OCI-LY7 (cell line): ENCODE measurements at regions not wholly inside any gene's neighbourhood (a gene's known extent, or its start where the extent isn't known, plus 50 kb on each side); places are given as distances from the start of the nearest gene placed in this dataset.

ENCODE experiments used
- BruUV-seq: library from RNA; stranded (reverse); fragments of 400-500 nt; replicated peaks from 2 replicates; lab custom pipeline; 2021; lab: Mats Ljungman, UMichigan
- CTCF ChIA-PET: fragments of 300-600 bp; sonication (Branson Sonifier 250); formaldehyde crosslinking; loops from one replicate; lab custom pipeline; 2022; ENCODE audit warnings: antibody characterized with exemption; ENCODE audit not compliant: unreplicated experiment; lab: Charles Lee
- POLR2A ChIA-PET: fragments of 300-600 bp; sonication (Branson Sonifier 250); formaldehyde crosslinking; loops from one replicate; lab custom pipeline; 2022; ENCODE audit warnings: antibody characterized with exemption; lab: Charles Lee
- DNase-seq: peaks from one replicate; pipeline ENCODE4 v3.0.0-alpha.2; 2015; ENCODE audit warnings: low spot score
- H2AFZ ChIP-seq: fragments of 200-600 bp; sonication (generic), shearing (Covaris generic); 2 replicates; pipeline ENCODE4 v1.6.1; 2014; ENCODE audit warnings: mild to moderate bottlenecking, antibody characterized with exemption, low read length, moderate library complexity
- H3K27ac ChIP-seq: fragments of 200-600 bp; sonication (generic); 2 replicates; pipeline ENCODE4 v1.5.1; 2014; ENCODE audit warnings: mixed run types, low read depth, mild to moderate bottlenecking, moderate library complexity, low read length, inconsistent platforms; ENCODE audit not compliant: poor library complexity, severe bottlenecking
- H3K36me3 ChIP-seq: fragments of 200-600 bp; sonication (generic); 2 replicates; pipeline ENCODE4 v1.6.1; 2014; ENCODE audit warnings: mild to moderate bottlenecking, antibody characterized with exemption, low read length, moderate library complexity, mixed read lengths; ENCODE audit not compliant: insufficient read depth
- H3K4me1 ChIP-seq: fragments of 200-600 bp; sonication (generic); 2 replicates; pipeline ENCODE4 v1.5.1; 2014; ENCODE audit warnings: mild to moderate bottlenecking, low read length; ENCODE audit not compliant: insufficient read depth, poor library complexity, severe bottlenecking
- H3K4me2 ChIP-seq: fragments of 200-600 bp; sonication (generic); 2 replicates; pipeline ENCODE4 v1.6.1; 2014; ENCODE audit warnings: mild to moderate bottlenecking, low read length
- H3K4me3 ChIP-seq: fragments of 200-600 bp; sonication (generic); 2 replicates; pipeline ENCODE4 v1.5.1; 2014; ENCODE audit warnings: mild to moderate bottlenecking, low read depth, low read length; ENCODE audit not compliant: poor library complexity, severe bottlenecking
- H3K79me2 ChIP-seq: fragments of 200-600 bp; sonication (generic); 2 replicates; pipeline ENCODE4 v1.6.1; 2016; ENCODE audit warnings: low read depth, mild to moderate bottlenecking, low read length, moderate library complexity, mixed read lengths; ENCODE audit not compliant: insufficient read depth
- H3K9me2 ChIP-seq: fragments of 200-600 bp; sonication (generic); 2 replicates; pipeline ENCODE4 v1.6.1; 2016; ENCODE audit warnings: mild to moderate bottlenecking, low read length, mixed read lengths; ENCODE audit not compliant: insufficient read depth
- H3K9me3 ChIP-seq: fragments of 200-600 bp; sonication (generic); 2 replicates; pipeline ENCODE4 v1.6.1; 2014; ENCODE audit warnings: mild to moderate bottlenecking, mixed run types, low read length, mixed read lengths
- H4K20me1 ChIP-seq: fragments of 200-600 bp; sonication (generic); 2 replicates; pipeline ENCODE4 v1.6.1; 2014; ENCODE audit warnings: mild to moderate bottlenecking, antibody characterized with exemption, low read length, moderate library complexity, mixed read lengths; ENCODE audit not compliant: insufficient read depth
- EZH2phosphoT487 ChIP-seq: fragments of 200-600 bp; sonication (generic); IDR thresholded peaks from 2 replicates; pipeline ENCODE4 v1.6.1; 2018; ENCODE audit warnings: low read depth, borderline replicate concordance, mild to moderate bottlenecking, mixed run types, antibody characterized with exemption, low read length, moderate library complexity, mixed read lengths
- intact Hi-C: fragments of 100-400 bp; cut with micrococcal nuclease; formaldehyde crosslinking; loops from one replicate; pipeline ENCODE4 v1.10.0; 2022; ENCODE audit not compliant: unreplicated experiment
- TF ChIP-seq, protein P1 (sequence below): fragments of 200-600 bp; sonication (generic); conservative IDR thresholded peaks from 2 replicates; pipeline ENCODE4 v1.5.1; 2014; ENCODE audit warnings: mild to moderate bottlenecking, antibody characterized with exemption, low read length, moderate library complexity, mixed read lengths

- Histone ChIP-seq H3K4me3 (no peak overlapping the region), H3K27ac (no peak overlapping the region), H3K4me1 (no peaks in the 10 kb centered on the region), H3K79me2 (no peaks in the 10 kb centered on the region), H3K36me3 (no peaks in the 10 kb centered on the region), H3K9me2 (no peaks in the 10 kb centered on the region), H3K9me3 (no peaks in the 10 kb centered on the region), H2AFZ (no peak overlapping the region), H3K4me2 (no peak overlapping the region), H4K20me1 (no peaks in the 10 kb centered on the region)
- no TSS peak for BruUV-seq
- POLR2A ChIA-PET = no interaction called here
- peak; percentile 11 for DNase-seq
- TF ChIP-seq EZH2phosphoT487 = no peak
- TF ChIP-seq, protein P1, sequence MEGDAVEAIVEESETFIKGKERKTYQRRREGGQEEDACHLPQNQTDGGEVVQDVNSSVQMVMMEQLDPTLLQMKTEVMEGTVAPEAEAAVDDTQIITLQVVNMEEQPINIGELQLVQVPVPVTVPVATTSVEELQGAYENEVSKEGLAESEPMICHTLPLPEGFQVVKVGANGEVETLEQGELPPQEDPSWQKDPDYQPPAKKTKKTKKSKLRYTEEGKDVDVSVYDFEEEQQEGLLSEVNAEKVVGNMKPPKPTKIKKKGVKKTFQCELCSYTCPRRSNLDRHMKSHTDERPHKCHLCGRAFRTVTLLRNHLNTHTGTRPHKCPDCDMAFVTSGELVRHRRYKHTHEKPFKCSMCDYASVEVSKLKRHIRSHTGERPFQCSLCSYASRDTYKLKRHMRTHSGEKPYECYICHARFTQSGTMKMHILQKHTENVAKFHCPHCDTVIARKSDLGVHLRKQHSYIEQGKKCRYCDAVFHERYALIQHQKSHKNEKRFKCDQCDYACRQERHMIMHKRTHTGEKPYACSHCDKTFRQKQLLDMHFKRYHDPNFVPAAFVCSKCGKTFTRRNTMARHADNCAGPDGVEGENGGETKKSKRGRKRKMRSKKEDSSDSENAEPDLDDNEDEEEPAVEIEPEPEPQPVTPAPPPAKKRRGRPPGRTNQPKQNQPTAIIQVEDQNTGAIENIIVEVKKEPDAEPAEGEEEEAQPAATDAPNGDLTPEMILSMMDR = peak; percentile 70
- intact Hi-C loops = loop anchor here (10.0 kb wide), 1 partner anchor 1887 kb away; no protein-coding TSS in a partner anchor
- CTCF ChIA-PET = no interaction called here
These were observed 984.1 kb downstream of the EPHA3 start for GRCh38 chr3:90091549-90091948.

DNA sequence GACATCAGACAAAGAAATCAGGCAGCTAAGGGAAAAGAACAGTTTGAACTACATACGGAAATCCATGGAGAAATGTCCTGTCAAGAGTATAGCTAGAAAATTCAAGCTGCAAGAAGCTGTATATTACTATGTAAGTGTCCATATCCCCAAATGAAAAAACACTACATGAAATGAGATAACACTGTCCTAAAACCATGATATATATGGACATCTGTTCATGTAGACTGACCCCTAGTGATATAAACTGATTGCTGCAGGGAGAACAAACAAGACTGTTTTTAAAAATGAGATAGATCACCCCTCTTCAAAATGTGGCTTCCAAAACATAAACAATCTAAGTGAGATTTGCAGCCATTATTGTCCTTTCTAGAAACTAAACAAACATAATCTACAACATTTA is 985.6 kb downstream of the EPHA3 start:
- H3K79me2 ChIP-seq = no peaks in the 10 kb centered on the region
- H3K27ac ChIP-seq = no peak overlapping the region
- H3K36me3 ChIP-seq = no peaks in the 10 kb centered on the region
- H3K4me2 ChIP-seq = no peak overlapping the region
- H3K9me2 ChIP-seq = no peaks in the 10 kb centered on the region
- H3K4me1 ChIP-seq = no peaks in the 10 kb centered on the region
- TF ChIP-seq, protein P1 = peak; percentile 78
- no peak for TF ChIP-seq EZH2phosphoT487
- H4K20me1 ChIP-seq = no peaks in the 10 kb centered on the region
- peak; percentile 10 for DNase-seq
- ChIA-PET POLR2A (no interaction called here), CTCF (no interaction called here)
- no peak overlapping the region for H2AFZ ChIP-seq
- no peaks in the 10 kb centered on the region for H3K9me3 ChIP-seq
- no TSS peak for BruUV-seq
- H3K4me3 ChIP-seq = no peak overlapping the region
- intact Hi-C loops = loop anchor here (1.0 to 10.0 kb wide), 2 partner anchors 12 to 1888 kb away; no protein-coding TSS in a partner anchor

- TF ChIP-seq, protein P1 = no peak
- no peak for TF ChIP-seq EZH2phosphoT487
- no peak overlapping the region for H3K27ac ChIP-seq
- ChIA-PET POLR2A (no interaction called here), CTCF (no interaction called here)
- H4K20me1 ChIP-seq = no peaks in the 10 kb centered on the region
- no peaks in the 10 kb centered on the region for H3K4me1 ChIP-seq
- no peaks in the 10 kb centered on the region for H3K9me2 ChIP-seq
- H2AFZ ChIP-seq = no peak overlapping the region
- no peaks in the 10 kb centered on the region for H3K79me2 ChIP-seq
- H3K4me3 ChIP-seq = no peak overlapping the region
- no peak for DNase-seq
- H3K36me3 ChIP-seq = no peaks in the 10 kb centered on the region
- no TSS peak for BruUV-seq
- intact Hi-C loops = loop anchor here (10.0 kb wide), 1 partner anchor 1891 kb away; no protein-coding TSS in a partner anchor
- H3K4me2 ChIP-seq = no peak overlapping the region
- H3K9me3 ChIP-seq = no peaks in the 10 kb centered on the region
These were observed 988.4 kb downstream of the EPHA3 start for GRCh38 chr3:90095811-90096210.
